ENCODE measurements at regions not wholly inside any gene's neighbourhood (a gene's known extent, or its start where the extent isn't known, plus 50 kb on each side); places are given as distances from the start of the nearest gene placed in this dataset.

- Histone ChIP-seq H3K9ac (ENCODE audit: low read length in 2 of 2) (no peak overlapping the region), H3K9me3 (ENCODE audit: control insufficient read depth in 2 of 2, low read length in 2 of 2) (no peaks in the 10 kb centered on the region), H3K36me3 (ENCODE audit: control insufficient read depth in 2 of 2, insufficient read depth in 2 of 2, low read length in 2 of 2) (no peaks in the 10 kb centered on the region), H3K4me3 (ENCODE audit: low read length in 2 of 2) (no peak overlapping the region), H3K4me1 (ENCODE audit: control insufficient read depth, insufficient read depth, low read length) (no peaks in the 10 kb centered on the region), H3K27me3 (ENCODE audit: control insufficient read depth in 1 of 2, insufficient read depth in 2 of 2, low read length in 2 of 2) (no peaks in the 10 kb centered on the region), H3K27ac (ENCODE audit: low read length) (no peak overlapping the region)
These were observed 951.6 kb upstream of the POU3F3 start for GRCh38 chr2:103902347-103902746.

- no peaks in the 10 kb centered on the region for H3K9me3 ChIP-seq (ENCODE audit: control insufficient read depth in 2 of 2, low read length in 2 of 2)
- H3K4me1 ChIP-seq (ENCODE audit: control insufficient read depth, insufficient read depth, low read length): no peaks in the 10 kb centered on the region
- H3K27ac ChIP-seq (ENCODE audit: low read length): no peak overlapping the region
- no peaks in the 10 kb centered on the region for H3K27me3 ChIP-seq (ENCODE audit: control insufficient read depth in 1 of 2, insufficient read depth in 2 of 2, low read length in 2 of 2)
- no peak overlapping the region for H3K4me3 ChIP-seq (ENCODE audit: low read length in 2 of 2)
- no peaks in the 10 kb centered on the region for H3K36me3 ChIP-seq (ENCODE audit: control insufficient read depth in 2 of 2, insufficient read depth in 2 of 2, low read length in 2 of 2)
- H3K9ac ChIP-seq (ENCODE audit: low read length in 2 of 2): no peak overlapping the region
These were observed 932.8 kb upstream of the POU3F3 start for GRCh38 chr2:103921161-103921560.

GRCh38 chr2:103942199-103942598, 911.7 kb upstream of the POU3F3 start:
- Histone ChIP-seq H3K27me3 (ENCODE audit: control insufficient read depth in 1 of 2, insufficient read depth in 2 of 2, low read length in 2 of 2) (no peaks in the 10 kb centered on the region), H3K9ac (ENCODE audit: low read length in 2 of 2) (no peak overlapping the region), H3K36me3 (ENCODE audit: control insufficient read depth in 2 of 2, insufficient read depth in 2 of 2, low read length in 2 of 2) (no peaks in the 10 kb centered on the region), H3K4me1 (ENCODE audit: control insufficient read depth, insufficient read depth, low read length) (no peaks in the 10 kb centered on the region), H3K4me3 (ENCODE audit: low read length in 2 of 2) (no peak overlapping the region), H3K27ac (ENCODE audit: low read length) (no peak overlapping the region), H3K9me3 (ENCODE audit: control insufficient read depth in 2 of 2, low read length in 2 of 2) (no peaks in the 10 kb centered on the region)

GRCh38 chr2:103945083-103945482, 908.8 kb upstream of the POU3F3 start:
- no peaks in the 10 kb centered on the region for H3K9me3 ChIP-seq (ENCODE audit: control insufficient read depth in 2 of 2, low read length in 2 of 2)
- no peak overlapping the region for H3K27ac ChIP-seq (ENCODE audit: low read length)
- no peak overlapping the region for H3K9ac ChIP-seq (ENCODE audit: low read length in 2 of 2)
- H3K4me1 ChIP-seq (ENCODE audit: control insufficient read depth, insufficient read depth, low read length): no peaks in the 10 kb centered on the region
- H3K4me3 ChIP-seq (ENCODE audit: low read length in 2 of 2): no peak overlapping the region
- H3K27me3 ChIP-seq (ENCODE audit: control insufficient read depth in 1 of 2, insufficient read depth in 2 of 2, low read length in 2 of 2): no peaks in the 10 kb centered on the region
- no peaks in the 10 kb centered on the region for H3K36me3 ChIP-seq (ENCODE audit: control insufficient read depth in 2 of 2, insufficient read depth in 2 of 2, low read length in 2 of 2)

GRCh38 chr2:103959174-103960128, 894.5 kb upstream of the POU3F3 start:
- H3K9me3 ChIP-seq (ENCODE audit: control insufficient read depth in 2 of 2, low read length in 2 of 2): no peaks in the 10 kb centered on the region
- H3K36me3 ChIP-seq (ENCODE audit: control insufficient read depth in 2 of 2, insufficient read depth in 2 of 2, low read length in 2 of 2): no peaks in the 10 kb centered on the region
- H3K9ac ChIP-seq (ENCODE audit: low read length in 2 of 2): no peak overlapping the region
- no peak overlapping the region for H3K27ac ChIP-seq (ENCODE audit: low read length)
- H3K4me3 ChIP-seq (ENCODE audit: low read length in 2 of 2): no peak overlapping the region
- H3K27me3 ChIP-seq (ENCODE audit: control insufficient read depth in 1 of 2, insufficient read depth in 2 of 2, low read length in 2 of 2): no peaks in the 10 kb centered on the region
- no peaks in the 10 kb centered on the region for H3K4me1 ChIP-seq (ENCODE audit: control insufficient read depth, insufficient read depth, low read length)

- H3K27me3 ChIP-seq (ENCODE audit: control insufficient read depth in 1 of 2, insufficient read depth in 2 of 2, low read length in 2 of 2): no peaks in the 10 kb centered on the region
- no peaks in the 10 kb centered on the region for H3K9me3 ChIP-seq (ENCODE audit: control insufficient read depth in 2 of 2, low read length in 2 of 2)
- no peak overlapping the region for H3K9ac ChIP-seq (ENCODE audit: low read length in 2 of 2)
- H3K27ac ChIP-seq (ENCODE audit: low read length): no peak overlapping the region
- H3K4me3 ChIP-seq (ENCODE audit: low read length in 2 of 2): no peak overlapping the region
- no peaks in the 10 kb centered on the region for H3K36me3 ChIP-seq (ENCODE audit: control insufficient read depth in 2 of 2, insufficient read depth in 2 of 2, low read length in 2 of 2)
- no peaks in the 10 kb centered on the region for H3K4me1 ChIP-seq (ENCODE audit: control insufficient read depth, insufficient read depth, low read length)
These were observed 893.8 kb upstream of the POU3F3 start for GRCh38 chr2:103960129-103960513.

GRCh38 chr2:103960951-103961350, 893.0 kb upstream of the POU3F3 start:
- H3K27ac ChIP-seq (ENCODE audit: low read length): no peak overlapping the region
- H3K4me3 ChIP-seq (ENCODE audit: low read length in 2 of 2): no peak overlapping the region
- no peaks in the 10 kb centered on the region for H3K36me3 ChIP-seq (ENCODE audit: control insufficient read depth in 2 of 2, insufficient read depth in 2 of 2, low read length in 2 of 2)
- no peaks in the 10 kb centered on the region for H3K27me3 ChIP-seq (ENCODE audit: control insufficient read depth in 1 of 2, insufficient read depth in 2 of 2, low read length in 2 of 2)
- no peak overlapping the region for H3K9ac ChIP-seq (ENCODE audit: low read length in 2 of 2)
- no peaks in the 10 kb centered on the region for H3K4me1 ChIP-seq (ENCODE audit: control insufficient read depth, insufficient read depth, low read length)
- H3K9me3 ChIP-seq (ENCODE audit: control insufficient read depth in 2 of 2, low read length in 2 of 2): no peaks in the 10 kb centered on the region

- Histone ChIP-seq H3K9ac (ENCODE audit: low read length in 2 of 2) (no peak overlapping the region), H3K27me3 (ENCODE audit: control insufficient read depth in 1 of 2, insufficient read depth in 2 of 2, low read length in 2 of 2) (no peaks in the 10 kb centered on the region), H3K36me3 (ENCODE audit: control insufficient read depth in 2 of 2, insufficient read depth in 2 of 2, low read length in 2 of 2) (no peaks in the 10 kb centered on the region), H3K27ac (ENCODE audit: low read length) (no peak overlapping the region), H3K4me3 (ENCODE audit: low read length in 2 of 2) (no peak overlapping the region), H3K9me3 (ENCODE audit: control insufficient read depth in 2 of 2, low read length in 2 of 2) (no peaks in the 10 kb centered on the region), H3K4me1 (ENCODE audit: control insufficient read depth, insufficient read depth, low read length) (no peaks in the 10 kb centered on the region)
These were observed 892.1 kb upstream of the POU3F3 start for GRCh38 chr2:103961862-103962261.

GRCh38 chr2:103962670-103963069, 891.2 kb upstream of the POU3F3 start:
- no peak overlapping the region for H3K9ac ChIP-seq (ENCODE audit: low read length in 2 of 2)
- H3K27me3 ChIP-seq (ENCODE audit: control insufficient read depth in 1 of 2, insufficient read depth in 2 of 2, low read length in 2 of 2): no peaks in the 10 kb centered on the region
- no peak overlapping the region for H3K27ac ChIP-seq (ENCODE audit: low read length)
- H3K36me3 ChIP-seq (ENCODE audit: control insufficient read depth in 2 of 2, insufficient read depth in 2 of 2, low read length in 2 of 2): no peaks in the 10 kb centered on the region
- no peaks in the 10 kb centered on the region for H3K9me3 ChIP-seq (ENCODE audit: control insufficient read depth in 2 of 2, low read length in 2 of 2)
- no peak overlapping the region for H3K4me3 ChIP-seq (ENCODE audit: low read length in 2 of 2)
- H3K4me1 ChIP-seq (ENCODE audit: control insufficient read depth, insufficient read depth, low read length): no peaks in the 10 kb centered on the region

- H3K36me3 ChIP-seq (ENCODE audit: control insufficient read depth in 2 of 2, insufficient read depth in 2 of 2, low read length in 2 of 2): no peaks in the 10 kb centered on the region
- no peak overlapping the region for H3K9ac ChIP-seq (ENCODE audit: low read length in 2 of 2)
- no peak overlapping the region for H3K4me3 ChIP-seq (ENCODE audit: low read length in 2 of 2)
- H3K9me3 ChIP-seq (ENCODE audit: control insufficient read depth in 2 of 2, low read length in 2 of 2): no peaks in the 10 kb centered on the region
- no peaks in the 10 kb centered on the region for H3K27me3 ChIP-seq (ENCODE audit: control insufficient read depth in 1 of 2, insufficient read depth in 2 of 2, low read length in 2 of 2)
- H3K4me1 ChIP-seq (ENCODE audit: control insufficient read depth, insufficient read depth, low read length): no peaks in the 10 kb centered on the region
- no peak overlapping the region for H3K27ac ChIP-seq (ENCODE audit: low read length)
These were observed 890.7 kb upstream of the POU3F3 start for GRCh38 chr2:103963146-103963725.

GRCh38 chr2:103977241-103977640, 876.7 kb upstream of the POU3F3 start:
- Histone ChIP-seq H3K9me3 (ENCODE audit: control insufficient read depth in 2 of 2, low read length in 2 of 2) (no peaks in the 10 kb centered on the region), H3K9ac (ENCODE audit: low read length in 2 of 2) (no peak overlapping the region), H3K36me3 (ENCODE audit: control insufficient read depth in 2 of 2, insufficient read depth in 2 of 2, low read length in 2 of 2) (no peaks in the 10 kb centered on the region), H3K4me3 (ENCODE audit: low read length in 2 of 2) (no peak overlapping the region), H3K27me3 (ENCODE audit: control insufficient read depth in 1 of 2, insufficient read depth in 2 of 2, low read length in 2 of 2) (no peaks in the 10 kb centered on the region), H3K4me1 (ENCODE audit: control insufficient read depth, insufficient read depth, low read length) (no peaks in the 10 kb centered on the region), H3K27ac (ENCODE audit: low read length) (no peak overlapping the region)
